HG03064 (cell line): ENCODE measurements at regions not wholly inside any gene's neighbourhood (a gene's known extent, or its start where the extent isn't known, plus 50 kb on each side); places are given as distances from the start of the nearest gene placed in this dataset.

Source experiments
- ATAC-seq: cut with Tn5 transposase; IDR thresholded peaks from one replicate; pipeline ENCODE4 v1.9.1; 2021; ENCODE audit warnings: low read depth; ENCODE audit not compliant: unreplicated experiment

DNA sequence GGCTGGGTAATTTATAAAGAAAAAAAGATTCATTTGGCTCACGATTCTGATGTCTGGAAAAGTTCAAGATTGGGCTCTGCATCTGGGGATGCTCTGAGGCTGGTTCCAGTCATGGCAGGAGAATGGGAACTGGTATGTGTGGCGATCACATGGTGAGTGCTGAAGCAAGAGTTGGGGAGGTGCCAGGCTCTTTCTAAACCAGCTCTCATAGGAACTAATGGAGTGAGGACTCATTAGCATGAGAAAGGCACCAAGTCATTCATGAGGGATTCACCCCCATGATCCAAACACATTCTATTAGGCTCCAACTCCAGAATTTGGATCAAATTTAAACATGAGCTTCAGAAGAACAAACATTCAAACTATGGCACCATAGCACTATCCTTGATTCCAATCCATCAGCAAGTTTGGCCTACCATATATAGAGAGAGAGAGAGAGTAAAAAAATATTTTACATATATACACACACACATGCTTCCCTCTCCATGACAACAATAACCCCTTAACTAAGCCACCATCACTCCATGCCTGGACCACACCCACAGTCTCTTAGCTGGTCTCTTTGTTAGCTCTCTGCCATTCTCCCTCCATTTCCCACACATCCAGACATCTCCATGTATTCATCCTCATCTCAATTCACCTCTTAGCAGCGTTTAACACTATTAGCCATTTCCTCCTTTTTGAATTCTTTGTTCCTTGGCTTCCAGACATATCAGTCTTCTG lies 57.9 kb downstream of the NPY start:
- ATAC-seq, result no peak

DNA sequence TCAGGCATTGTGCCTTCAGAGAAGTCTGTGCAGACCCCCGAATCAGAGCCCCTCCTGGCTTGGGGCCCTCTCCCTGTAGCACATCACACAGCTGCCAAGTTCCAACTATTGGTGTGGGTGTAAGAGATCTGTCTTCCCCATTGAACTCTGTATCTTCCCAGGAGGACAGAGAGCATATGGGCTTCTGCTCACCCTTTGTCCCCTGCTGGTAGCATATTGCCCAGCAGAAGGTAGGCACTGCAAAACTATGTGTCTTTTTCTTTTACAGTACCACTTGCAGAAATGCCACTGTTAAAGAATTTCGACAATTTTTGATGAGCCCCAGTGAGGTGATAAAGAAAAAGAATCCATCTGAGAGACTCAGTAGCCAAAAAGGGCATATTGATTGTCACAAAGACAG lies 59.6 kb downstream of the NPY start:
- ATAC-seq, result no peak

DNA sequence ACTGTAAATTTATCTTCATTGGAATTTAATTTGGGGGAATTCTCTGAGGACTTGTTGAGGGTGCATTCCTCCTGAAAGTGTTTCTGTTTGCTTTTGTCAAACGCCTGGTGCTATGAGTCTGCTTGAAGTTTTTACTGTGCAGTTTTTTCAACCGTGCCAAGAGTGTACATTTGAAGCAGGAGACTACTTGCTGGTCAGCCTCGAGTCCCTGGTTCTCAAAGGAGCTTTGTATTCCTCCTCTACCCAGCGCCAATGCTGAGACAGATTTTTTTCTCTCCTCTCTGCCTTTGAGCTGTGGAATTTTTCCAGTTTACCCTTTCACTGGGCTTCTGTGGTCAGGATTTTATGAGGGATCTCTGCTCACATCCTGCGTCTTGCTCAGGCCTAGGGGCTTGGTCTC lies 62.1 kb downstream of the NPY start:
- no peak for ATAC-seq

DNA sequence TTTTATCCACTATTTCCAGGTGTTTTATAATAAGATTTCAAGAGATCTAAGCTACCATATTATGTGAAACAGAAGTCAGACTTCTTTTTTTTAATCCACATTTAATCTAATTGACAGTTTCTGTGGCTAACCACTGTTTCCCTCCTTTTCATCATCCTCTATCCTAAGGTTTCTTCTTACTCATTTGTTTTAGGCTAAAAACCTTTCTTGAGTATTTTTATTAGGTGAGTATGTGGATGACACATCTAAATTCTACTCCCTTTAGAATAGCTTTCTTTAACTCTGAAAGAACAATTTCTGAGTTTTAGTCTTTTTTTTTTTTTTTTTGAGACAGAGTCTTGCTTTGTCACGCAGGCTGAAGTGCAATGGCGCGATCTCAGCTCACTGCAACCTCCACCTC lies 62.7 kb downstream of the NPY start:
- no peak for ATAC-seq

DNA sequence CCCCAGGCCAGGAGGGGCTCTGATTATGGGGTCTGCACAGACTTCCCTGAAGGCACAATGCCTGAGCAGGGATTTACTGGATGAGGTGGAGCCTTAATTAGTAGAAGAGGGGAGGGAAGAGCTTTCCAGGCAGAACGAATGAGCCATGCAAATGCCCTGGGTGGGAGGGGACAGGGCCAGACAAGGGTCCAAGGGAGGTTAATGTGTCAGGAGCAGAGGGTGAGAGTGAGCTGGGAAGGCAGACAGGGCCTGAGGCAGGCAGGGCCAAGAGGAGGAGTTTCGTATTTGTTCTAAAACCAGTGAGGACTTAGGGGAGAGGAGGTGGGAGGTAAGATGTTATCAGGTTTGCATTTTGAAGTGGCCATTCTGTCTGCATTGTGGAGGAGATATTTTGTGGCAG lies 65.3 kb downstream of the NPY start:
- no peak for ATAC-seq

DNA sequence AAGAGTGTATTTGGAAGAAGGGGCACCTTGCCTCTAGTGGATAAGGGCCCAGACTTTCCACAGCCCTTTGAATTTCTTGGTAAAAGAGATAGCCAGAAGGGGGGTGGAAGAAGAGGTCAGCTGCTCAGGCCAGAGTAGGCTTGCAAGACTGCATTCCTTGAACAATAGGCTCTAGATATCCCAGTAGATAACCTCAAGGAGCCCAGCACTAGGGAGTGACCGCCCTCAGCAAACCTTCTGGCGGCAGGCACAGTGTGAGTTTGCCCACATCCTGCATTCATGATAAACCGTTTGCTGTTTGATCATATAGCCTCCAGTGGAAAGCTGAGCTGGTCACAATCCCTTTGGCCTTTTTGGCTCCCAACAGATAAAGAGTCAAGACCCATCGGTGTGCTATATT lies 70.5 kb downstream of the NPY start:
- ATAC-seq, result no peak

DNA sequence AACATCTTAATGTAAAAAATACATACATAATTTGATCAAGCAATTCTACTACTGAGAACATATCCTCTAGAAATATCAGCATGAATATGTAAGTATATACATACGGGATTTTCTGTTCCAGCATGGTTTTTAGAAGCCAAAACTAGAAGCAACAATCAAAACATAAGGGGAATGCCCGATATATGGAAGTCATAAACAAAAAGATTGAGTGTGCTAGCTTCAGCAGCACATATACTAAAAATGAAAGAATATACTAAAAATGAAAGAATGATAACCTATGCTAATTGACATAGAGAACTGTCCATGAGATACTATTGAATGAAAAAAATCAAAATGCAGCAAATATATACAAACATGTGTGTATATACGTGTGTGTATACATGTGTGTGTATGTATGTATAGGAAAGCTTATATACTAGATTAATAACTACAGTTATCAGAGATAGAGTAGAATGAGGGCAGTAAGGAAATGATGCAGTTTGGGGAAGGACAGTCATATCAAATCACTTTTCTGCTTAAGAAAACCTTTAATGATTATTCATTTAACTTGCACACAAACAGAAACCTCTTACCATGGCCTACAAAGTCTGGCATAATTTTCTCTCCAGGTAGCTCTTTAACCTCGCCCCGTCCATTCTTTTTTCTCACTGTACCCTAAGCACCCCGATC lies 72.9 kb downstream of the NPY start:
- no peak for ATAC-seq

DNA sequence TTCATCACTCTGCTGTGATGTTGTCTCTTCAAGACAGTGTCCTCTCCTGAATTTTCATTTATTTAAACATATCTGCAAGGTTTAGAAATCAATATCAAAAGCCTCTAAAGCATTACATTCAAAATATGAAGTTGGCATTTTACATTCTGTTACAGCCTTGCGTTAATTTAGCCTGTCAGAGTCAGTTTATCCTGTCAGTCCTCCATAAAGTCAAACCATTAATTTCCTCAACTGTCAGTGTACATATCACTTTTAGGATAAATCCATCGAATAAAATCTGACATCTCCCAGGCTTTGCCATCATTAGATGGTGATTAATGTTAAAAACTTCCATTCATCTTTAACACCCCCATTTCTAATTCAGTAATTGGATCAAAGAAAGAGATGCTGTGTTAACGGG lies 77.0 kb downstream of the NPY start:
- ATAC-seq, result no peak

DNA sequence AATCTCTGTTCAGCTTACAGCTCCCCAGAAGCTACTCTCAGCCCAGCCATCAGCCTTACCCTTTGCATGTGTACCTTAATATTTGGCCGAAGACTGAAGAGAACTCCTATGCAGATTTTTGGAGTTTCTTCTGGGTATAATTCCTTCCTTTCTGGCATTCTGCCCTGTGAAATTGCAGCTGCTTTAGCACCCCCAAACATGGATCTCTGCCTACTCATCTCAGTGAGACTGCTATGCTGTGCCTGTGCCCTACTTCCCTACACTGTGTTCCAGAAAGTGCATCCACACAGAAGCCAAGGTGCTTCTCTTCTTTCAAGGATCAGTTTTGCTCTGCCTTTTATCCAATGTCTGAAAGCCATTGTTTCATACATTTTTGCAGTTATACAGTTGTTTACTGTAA lies 81.6 kb downstream of the NPY start:
- no peak for ATAC-seq

DNA sequence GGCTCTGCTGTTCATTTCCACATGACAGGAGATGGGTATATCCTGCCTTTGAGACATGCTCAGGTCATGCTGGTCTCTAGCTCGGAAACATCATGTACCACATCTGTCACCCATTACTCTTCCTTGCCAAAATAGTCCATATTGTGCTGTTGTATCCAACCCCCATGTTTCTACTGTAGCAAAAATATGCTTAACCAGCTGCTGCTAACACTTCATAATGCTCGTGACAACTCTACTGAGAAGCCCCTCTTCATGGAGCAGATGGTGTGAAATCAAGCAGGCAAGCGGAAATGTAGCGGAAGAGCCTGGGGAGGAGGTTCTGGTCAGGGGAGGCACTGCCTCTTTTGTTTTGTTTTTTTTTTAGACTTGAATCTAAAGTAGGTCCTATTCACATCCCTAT lies 82.9 kb downstream of the NPY start:
- ATAC-seq, result no peak

DNA sequence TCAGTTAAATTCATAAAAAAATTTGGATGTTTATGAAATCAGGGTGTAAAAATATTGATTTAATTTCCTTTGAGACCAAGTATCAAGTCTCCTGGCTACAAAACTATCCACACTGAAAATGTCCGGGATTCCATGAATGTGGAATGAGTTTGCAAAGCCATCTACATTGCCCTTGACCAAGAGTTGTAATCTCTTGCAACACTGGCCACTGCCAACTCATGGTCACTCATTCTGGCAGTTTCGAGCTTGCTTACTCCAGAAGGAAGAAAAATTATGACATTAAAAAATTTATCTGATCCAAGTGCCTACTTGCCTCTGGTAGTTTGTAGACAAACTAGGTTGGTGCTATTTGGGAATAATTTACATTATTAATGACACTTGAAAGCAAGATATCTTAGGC lies 84.2 kb downstream of the NPY start:
- no peak for ATAC-seq

DNA sequence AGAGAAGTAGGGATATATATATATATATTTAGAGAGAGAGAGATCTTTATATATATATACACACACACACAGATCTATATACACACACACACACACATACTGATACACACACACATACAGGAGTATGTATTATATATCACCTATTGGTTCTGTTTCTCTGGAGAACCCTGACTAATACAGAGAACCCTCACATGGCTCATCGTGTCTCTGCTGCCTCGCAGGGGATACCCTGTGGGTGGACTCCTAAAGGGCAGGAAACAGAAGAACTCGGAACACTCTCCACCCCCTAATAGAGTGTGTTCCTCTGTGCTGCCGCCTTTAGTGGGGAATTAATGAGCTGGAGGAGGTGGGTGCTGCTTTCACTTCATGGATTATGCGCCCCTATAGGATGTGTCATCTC lies 86.6 kb downstream of the NPY start:
- ATAC-seq, result no peak

DNA sequence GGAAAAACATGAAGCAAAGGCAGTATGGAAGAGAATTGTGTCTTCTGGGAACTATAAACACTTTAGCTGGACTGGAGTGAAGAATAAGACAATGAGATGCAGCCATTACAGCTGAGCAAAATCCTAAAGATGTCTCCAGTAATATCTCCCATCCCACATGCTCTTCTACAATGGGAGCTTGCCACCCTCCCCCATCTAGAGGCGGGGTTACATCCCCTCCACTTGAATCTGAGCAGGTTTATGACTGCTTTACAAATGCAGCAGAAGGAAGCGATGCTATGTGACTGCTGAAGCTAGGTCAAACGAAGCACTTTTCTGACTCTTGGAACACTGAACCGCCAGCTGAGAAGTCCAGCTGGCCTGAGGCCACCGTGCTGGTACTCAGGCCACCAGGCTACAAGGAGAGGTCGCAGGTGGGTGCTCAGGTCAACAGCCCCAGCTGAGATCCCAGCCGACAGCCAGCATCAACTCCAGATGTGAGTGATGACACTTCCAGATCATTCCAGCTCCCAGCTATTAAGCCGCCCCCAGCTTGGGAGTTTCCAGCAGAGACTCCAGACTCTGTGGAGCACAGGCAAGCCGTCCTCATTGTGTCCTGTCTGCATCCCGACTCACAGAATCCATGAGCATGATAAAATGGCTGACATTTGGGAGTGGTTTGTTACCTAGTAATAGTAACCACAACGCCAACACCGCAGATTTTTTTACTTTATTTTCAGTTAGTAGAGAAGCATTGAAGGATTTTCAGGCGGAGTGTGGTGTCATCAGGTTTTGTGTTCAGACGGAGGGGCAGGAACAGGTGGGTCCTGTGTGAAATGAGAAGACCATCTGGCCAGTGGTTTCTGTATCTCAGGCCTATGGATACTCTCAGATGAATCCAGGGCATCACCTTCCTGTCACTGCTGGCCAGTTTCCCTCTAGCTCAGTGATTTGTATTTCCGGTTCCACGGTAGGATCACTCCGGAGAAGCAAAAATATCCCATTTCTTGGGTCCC lies 89.3 kb downstream of the NPY start:
- ATAC-seq, result no peak

DNA sequence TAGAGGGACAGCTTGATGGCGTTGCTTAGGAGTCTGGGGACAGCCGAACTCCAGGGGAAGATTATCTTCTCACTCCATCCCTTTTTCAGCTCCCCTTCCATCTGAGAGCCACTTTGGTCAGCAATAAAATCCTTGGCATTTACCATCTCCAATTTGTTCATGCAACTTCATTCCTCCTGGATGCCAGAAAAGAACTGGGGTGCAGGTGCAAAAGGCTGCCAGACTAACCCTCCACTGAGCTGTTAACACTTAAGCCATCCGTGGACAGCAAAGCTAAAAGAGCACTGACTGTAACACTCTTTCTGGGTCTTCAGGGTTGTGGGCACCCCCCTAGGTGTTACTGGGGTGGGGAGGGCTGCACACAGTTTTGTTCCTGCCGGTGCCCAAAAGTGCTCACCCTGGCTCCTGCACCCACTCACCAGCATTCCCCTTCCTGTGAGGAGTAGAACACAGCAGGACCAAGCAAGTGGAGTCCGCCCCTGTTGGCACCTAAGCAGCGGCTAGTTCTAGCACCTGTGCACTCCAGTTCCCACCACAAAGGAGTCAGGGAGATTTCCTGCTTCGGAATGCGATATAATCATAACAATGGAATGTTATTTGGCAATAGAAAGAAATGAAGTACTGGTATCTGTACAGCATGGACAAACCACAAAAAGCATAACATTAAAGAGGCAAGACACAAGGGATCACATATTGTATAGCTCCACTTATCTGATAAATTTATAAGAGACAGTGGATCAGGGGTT lies 95.1 kb downstream of the NPY start:
- no peak for ATAC-seq

DNA sequence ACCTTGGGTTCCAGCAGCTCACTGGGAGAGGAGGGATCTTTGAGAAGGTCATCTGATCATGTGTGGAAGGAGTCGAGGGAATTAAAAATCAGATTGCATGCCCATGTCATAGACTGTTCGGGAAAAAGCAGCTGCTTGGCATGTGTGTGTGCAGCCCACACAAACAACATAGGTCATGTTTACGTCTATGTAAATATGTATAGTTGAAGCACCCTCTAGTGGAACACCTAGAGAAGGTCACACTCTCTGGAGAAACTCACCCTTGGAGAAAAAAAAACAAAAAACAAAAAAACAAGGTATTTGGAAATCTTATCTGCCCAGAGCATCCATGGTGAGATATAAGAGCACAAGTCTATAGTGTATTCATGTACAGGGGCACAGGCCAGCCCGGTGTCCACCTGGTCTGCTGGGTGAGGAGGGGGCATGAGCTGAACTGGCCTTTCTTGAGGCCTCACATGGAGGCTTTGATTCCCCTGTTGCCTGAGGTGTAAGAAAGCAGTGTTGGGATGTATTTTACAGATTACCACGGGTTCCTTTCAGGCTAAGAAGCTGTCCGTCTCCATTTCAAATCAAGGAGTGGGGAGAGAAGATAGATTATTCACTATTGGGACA lies 98.0 kb downstream of the NPY start:
- ATAC-seq, result no peak

DNA sequence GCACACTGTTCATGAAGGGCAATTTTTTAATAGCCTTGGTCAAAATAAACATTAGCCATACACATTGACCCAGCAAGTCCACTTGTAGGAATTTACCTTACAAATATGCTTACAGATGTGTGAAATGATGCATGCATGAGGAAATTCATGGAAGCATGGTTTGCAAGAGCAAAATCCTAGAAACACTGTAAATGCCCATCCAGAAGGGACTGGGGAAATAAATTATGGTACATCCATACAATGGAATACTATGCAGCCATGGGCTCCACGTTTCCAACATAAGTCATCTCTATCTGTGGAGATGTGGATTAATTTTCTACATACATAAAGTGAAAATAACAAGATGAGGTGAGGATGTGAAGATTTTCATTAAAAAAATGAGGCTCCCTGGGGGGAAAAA lies 99.1 kb downstream of the NPY start:
- no peak for ATAC-seq

DNA sequence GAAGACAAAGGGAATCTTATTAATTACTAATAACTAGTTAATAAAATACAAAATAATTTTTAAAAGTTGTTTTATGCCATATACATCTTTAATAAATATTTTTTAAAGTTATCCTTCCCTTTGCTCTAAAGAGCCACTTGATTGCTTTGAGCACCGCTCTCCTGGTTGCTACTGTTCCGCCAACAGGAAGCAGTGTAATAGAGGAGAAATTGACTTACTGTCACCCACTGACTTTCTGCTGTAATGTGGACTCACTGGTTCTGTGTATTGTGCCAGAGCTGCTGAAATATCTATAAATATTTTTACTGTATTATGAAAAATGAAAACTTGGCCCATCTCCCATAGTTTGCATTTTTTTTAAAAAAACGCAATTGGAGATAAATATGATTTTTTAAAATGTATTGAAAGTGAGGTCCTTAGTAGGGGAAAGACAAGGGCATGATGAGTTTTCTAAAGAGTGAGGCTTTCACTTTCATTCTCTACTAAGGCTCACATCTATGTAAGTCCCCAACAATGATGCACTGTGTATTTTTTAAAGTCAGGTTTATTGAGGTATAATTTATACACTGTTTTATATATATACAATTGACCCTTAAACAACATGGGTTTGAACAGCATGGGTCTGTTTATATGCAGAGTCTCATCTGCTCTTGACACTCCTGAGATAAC lies 100.5 kb downstream of the NPY start:
- peak; percentile 74 for ATAC-seq

DNA sequence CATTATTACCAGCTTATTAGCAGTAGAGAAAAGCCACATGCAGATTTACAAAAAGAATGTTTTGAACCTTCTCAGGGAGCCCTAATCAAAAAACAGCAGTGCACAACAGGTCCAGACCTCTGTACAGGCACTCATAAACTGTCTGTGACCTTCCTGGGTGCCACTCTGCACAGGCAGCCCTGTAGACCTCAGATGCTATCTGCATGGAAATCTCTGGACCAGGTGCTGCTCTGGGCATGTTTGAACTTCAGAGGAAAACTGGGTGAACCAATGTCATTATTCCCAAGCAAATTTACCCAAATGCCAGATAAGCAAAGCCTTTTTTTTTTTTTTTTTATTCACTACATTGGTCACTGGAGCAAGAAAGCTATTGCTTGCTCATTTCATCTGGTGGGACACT lies 104.2 kb downstream of the NPY start:
- no peak for ATAC-seq

DNA sequence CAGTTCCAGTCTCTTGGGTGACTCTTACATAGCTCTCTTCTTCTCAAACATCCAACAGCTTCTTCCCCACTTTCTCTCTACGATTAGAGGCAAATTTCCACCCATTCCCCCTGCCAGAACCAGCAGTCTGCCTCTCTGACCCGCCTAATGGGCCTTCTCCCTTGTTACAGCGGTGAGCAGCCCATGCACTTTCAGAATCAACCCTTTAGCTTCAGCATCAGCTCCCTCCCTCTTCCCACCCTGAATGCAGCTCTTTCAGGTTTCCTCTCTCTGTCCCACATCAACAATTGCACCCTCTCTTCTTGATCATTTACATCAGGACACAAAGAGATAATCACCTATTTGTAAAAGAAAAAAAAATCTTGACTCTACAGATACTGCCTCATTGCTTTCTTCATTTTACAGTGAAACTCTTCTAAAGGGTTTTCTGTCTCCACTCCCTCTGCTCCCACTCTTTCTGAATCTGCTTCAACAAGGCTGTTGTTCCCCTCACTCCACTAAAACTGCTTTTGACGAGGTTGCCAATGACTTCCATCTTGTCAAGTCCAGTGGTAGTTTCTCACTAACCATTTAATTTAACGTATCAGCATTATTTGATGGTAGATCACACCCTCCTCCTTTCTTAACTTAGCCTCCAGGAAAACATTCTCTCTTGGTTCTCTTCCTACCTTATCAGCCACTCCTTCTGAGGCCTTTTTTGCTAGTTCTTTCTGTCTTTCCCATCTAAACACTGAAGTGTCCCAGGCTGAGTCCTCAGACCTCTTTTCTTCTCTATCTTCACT lies 106.6 kb downstream of the NPY start:
- no peak for ATAC-seq
